Keratinocyte (primary cell): ENCODE measurements at regions not wholly inside any gene's neighbourhood (a gene's known extent, or its start where the extent isn't known, plus 50 kb on each side); places are given as distances from the start of the nearest gene placed in this dataset.

Source experiments
- DNase-seq: peaks from one replicate; pipeline ENCODE4 v3.0.0-alpha.2; 2011; ENCODE audit warnings: low read depth, missing footprints, low spot score
- FAIRE-seq: peaks from 2 replicates; lab custom pipeline; 2011; peaks lifted over from hg19 to GRCh38; lab: Jason Lieb, UNC
- H2AFZ ChIP-seq: 2 replicates; pipeline ENCODE4 v1.6.0; 2012; ENCODE audit warnings: low read length, control low read depth, inconsistent platforms; ENCODE audit not compliant: control insufficient read depth
- H3K27ac ChIP-seq: 2 replicates; pipeline ENCODE4 v1.5.1; 2011; ENCODE audit warnings: low read length; ENCODE audit not compliant: control insufficient read depth, insufficient read depth
- H3K27me3 ChIP-seq: 3 replicates; pipeline ENCODE4 v1.6.0; 2011; ENCODE audit warnings: low read length; ENCODE audit not compliant: control insufficient read depth, insufficient read depth; ENCODE audit errors: extremely low read depth
- H3K36me3 ChIP-seq, 2 experiments: 2 replicates in 1 of 2; 3 replicates in 1 of 2; pipeline ENCODE4 v1.5.1; 2011; ENCODE audit warnings: low read length in 2 of 2, mild to moderate bottlenecking in 1 of 2; ENCODE audit not compliant: control insufficient read depth in 2 of 2, insufficient read depth in 2 of 2; ENCODE audit errors: extremely low read depth in 1 of 2
- H3K4me1 ChIP-seq: 3 replicates; pipeline ENCODE4 v1.5.1; 2011; ENCODE audit warnings: low read length; ENCODE audit not compliant: control insufficient read depth, insufficient read depth; ENCODE audit errors: extremely low read depth
- H3K4me2 ChIP-seq: 3 replicates; pipeline ENCODE4 v1.6.0; 2011; ENCODE audit warnings: low read depth, low read length; ENCODE audit not compliant: control insufficient read depth, insufficient read depth; ENCODE audit errors: extremely low read depth
- H3K4me3 ChIP-seq, 3 experiments: fragments of 200-600 bp in 1 of 3; sonication (generic) in 1 of 3; 2 replicates in 2 of 3; 3 replicates in 1 of 3; pipeline ENCODE4 v1.5.1; 2011 to 2016; ENCODE audit warnings: low read length in 3 of 3, mild to moderate bottlenecking in 3 of 3, control low read depth in 2 of 3, inconsistent platforms in 1 of 3, low read depth in 1 of 3, mixed read lengths in 1 of 3, mixed run types in 1 of 3, moderate library complexity in 1 of 3; ENCODE audit not compliant: control insufficient read depth in 2 of 3, insufficient read depth in 2 of 3; ENCODE audit errors: extremely low read depth in 1 of 3
- H3K79me2 ChIP-seq: 2 replicates; pipeline ENCODE4 v1.6.0; 2012; ENCODE audit warnings: low read length; ENCODE audit not compliant: control insufficient read depth, insufficient read depth
- H3K9ac ChIP-seq: 3 replicates; pipeline ENCODE4 v1.6.0; 2011; ENCODE audit warnings: low read length; ENCODE audit not compliant: control insufficient read depth, insufficient read depth; ENCODE audit errors: extremely low read depth
- H3K9me1 ChIP-seq: 3 replicates; pipeline ENCODE4 v1.6.0; 2011; ENCODE audit warnings: low read length; ENCODE audit not compliant: control insufficient read depth, insufficient read depth; ENCODE audit errors: extremely low read depth
- H3K9me3 ChIP-seq: 2 replicates; pipeline ENCODE4 v1.5.1; 2012; ENCODE audit warnings: low read depth, low read length; ENCODE audit not compliant: control insufficient read depth
- H4K20me1 ChIP-seq: 3 replicates; pipeline ENCODE4 v1.6.0; 2011; ENCODE audit warnings: low read length; ENCODE audit not compliant: control insufficient read depth, insufficient read depth; ENCODE audit errors: extremely low read depth
- EZH2 ChIP-seq: IDR thresholded peaks from one replicate; pipeline ENCODE4 v1.6.1; 2012; ENCODE audit warnings: inconsistent platforms, mild to moderate bottlenecking, low read length, moderate library complexity
- dilution Hi-C: fragments of 300-500 bp; cut with MboI; formaldehyde crosslinking; loops from one replicate; pipeline ENCODE4 v1.7.0; 2020; ENCODE audit warnings: low sequenced_read_pairs; ENCODE audit not compliant: extremely low pct_ligation_motif_present
- TF ChIP-seq, protein P1 (sequence below), 3 experiments: IDR thresholded peaks in 1 of 3; conservative IDR thresholded peaks in 1 of 3; optimal IDR thresholded peaks in 1 of 3; 2 replicates in 2 of 3; 3 replicates in 1 of 3; pipeline versions ENCODE3 to v1.5.1; 2011; ENCODE audit warnings: low read length in 3 of 3, mild to moderate bottlenecking in 3 of 3, moderate library complexity in 2 of 3, control low read depth in 1 of 3, inconsistent platforms in 1 of 3; ENCODE audit not compliant: insufficient read depth in 2 of 3; ENCODE audit errors: extremely low read depth in 1 of 3

DNA sequence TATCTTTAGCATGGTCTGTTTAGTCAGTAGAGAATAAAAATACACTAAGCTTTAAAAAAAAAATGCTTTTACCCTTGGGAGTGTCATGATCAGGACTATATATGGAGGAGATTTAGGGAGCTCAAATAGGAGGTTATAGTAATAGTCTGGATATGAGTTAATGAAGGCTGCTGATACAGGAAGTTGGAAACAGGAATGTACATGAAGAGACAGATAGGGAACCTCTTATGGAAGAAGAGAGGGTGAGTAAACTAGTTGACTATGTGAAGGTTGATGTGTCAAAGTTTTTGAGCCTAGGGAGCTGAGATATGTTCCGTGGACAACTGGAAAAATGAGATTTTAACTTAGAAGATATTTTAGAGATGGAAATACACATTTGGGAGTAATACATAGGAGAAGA, 472.0 kb upstream of the FZD8 start:
- no peak overlapping the region for H2AFZ ChIP-seq
- no peaks in the 10 kb centered on the region for H3K27me3 ChIP-seq
- dilution Hi-C loops: no loop called here
- H3K27ac ChIP-seq: no peak overlapping the region
- no peaks in the 10 kb centered on the region for H3K9me1 ChIP-seq
- no peaks in the 10 kb centered on the region for H4K20me1 ChIP-seq
- no peaks in the 10 kb centered on the region for H3K79me2 ChIP-seq
- peak; percentile 58 for FAIRE-seq
- H3K9me3 ChIP-seq: no peaks in the 10 kb centered on the region
- DNase-seq: no peak
- no peak overlapping the region for H3K4me3 ChIP-seq
- TF ChIP-seq, protein P1, sequence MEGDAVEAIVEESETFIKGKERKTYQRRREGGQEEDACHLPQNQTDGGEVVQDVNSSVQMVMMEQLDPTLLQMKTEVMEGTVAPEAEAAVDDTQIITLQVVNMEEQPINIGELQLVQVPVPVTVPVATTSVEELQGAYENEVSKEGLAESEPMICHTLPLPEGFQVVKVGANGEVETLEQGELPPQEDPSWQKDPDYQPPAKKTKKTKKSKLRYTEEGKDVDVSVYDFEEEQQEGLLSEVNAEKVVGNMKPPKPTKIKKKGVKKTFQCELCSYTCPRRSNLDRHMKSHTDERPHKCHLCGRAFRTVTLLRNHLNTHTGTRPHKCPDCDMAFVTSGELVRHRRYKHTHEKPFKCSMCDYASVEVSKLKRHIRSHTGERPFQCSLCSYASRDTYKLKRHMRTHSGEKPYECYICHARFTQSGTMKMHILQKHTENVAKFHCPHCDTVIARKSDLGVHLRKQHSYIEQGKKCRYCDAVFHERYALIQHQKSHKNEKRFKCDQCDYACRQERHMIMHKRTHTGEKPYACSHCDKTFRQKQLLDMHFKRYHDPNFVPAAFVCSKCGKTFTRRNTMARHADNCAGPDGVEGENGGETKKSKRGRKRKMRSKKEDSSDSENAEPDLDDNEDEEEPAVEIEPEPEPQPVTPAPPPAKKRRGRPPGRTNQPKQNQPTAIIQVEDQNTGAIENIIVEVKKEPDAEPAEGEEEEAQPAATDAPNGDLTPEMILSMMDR (optimal IDR thresholded peaks at IDR 0.05 in 1 of 3, IDR thresholded peaks at IDR 0.05 in 1 of 3, conservative IDR thresholded peaks at IDR 0.05 in 1 of 3; ENCODE audit: extremely low read depth in 1 of 3, insufficient read depth in 2 of 3, low read length in 3 of 3): no peak
- no peak for TF ChIP-seq EZH2
- no peak overlapping the region for H3K9ac ChIP-seq
- no peaks in the 10 kb centered on the region for H3K4me1 ChIP-seq
- no peaks in the 10 kb centered on the region for H3K36me3 ChIP-seq
- no peak overlapping the region for H3K4me2 ChIP-seq

DNA sequence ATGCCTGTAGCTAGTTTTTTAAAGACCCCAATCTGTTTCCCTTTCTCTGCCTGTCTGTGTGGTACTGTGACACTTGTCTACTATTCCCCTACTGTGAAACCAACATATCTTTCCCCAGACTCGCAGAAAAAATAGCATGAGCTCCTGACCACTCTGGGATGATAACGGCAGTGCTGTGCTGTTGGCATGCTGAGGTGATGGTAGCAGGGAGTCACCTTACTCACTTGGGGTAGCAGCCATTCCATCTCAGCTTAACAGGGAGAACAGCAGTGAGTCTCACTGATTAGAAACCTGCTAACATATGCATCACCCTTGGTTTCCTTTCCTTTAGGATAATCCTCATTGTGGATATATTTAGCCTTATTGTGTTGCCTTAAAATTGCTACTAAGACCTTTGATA, 469.6 kb upstream of the FZD8 start:
- Histone ChIP-seq H4K20me1 (no peaks in the 10 kb centered on the region), H3K9me3 (no peaks in the 10 kb centered on the region), H3K27ac (no peak overlapping the region), H3K9me1 (no peaks in the 10 kb centered on the region), H3K36me3 (no peaks in the 10 kb centered on the region), H3K4me2 (no peak overlapping the region), H3K4me1 (no peaks in the 10 kb centered on the region), H2AFZ (no peak overlapping the region), H3K79me2 (no peaks in the 10 kb centered on the region), H3K9ac (no peak overlapping the region), H3K4me3 (no peak overlapping the region), H3K27me3 (no peaks in the 10 kb centered on the region)
- dilution Hi-C loops: no loop called here
- TF ChIP-seq EZH2: no peak
- TF ChIP-seq, protein P1 (optimal IDR thresholded peaks at IDR 0.05 in 1 of 3, IDR thresholded peaks at IDR 0.05 in 1 of 3, conservative IDR thresholded peaks at IDR 0.05 in 1 of 3; ENCODE audit: extremely low read depth in 1 of 3, insufficient read depth in 2 of 3, low read length in 3 of 3): no peak
- no peak for FAIRE-seq
- DNase-seq: no peak
